ENCODE measurements at regions not wholly inside any gene's neighbourhood (a gene's known extent, or its start where the extent isn't known, plus 50 kb on each side); places are given as distances from the start of the nearest gene placed in this dataset.

GRCh38 chr4:67049446-67049845 is 495.9 kb downstream of the CENPC start:
- H3K9me3 Mint-ChIP-seq, result peaks cover 5% of the 10 kb centered on the region
- no peak overlapping the region for H3K27ac Mint-ChIP-seq
- DNase-seq (ENCODE audit: extremely low spot score, unreplicated experiment), result no peak
- no peaks in the 10 kb centered on the region for H3K27me3 Mint-ChIP-seq
- no peaks in the 10 kb centered on the region for H3K36me3 Mint-ChIP-seq
- peaks cover 9% of the 10 kb centered on the region for H3K4me1 Mint-ChIP-seq (ENCODE audit: unreplicated experiment)
- TF ChIP-seq CTCF (conservative IDR thresholded peaks at IDR 0.05), result no peak
- H3K4me3 Mint-ChIP-seq, result no peak overlapping the region

- Mint-ChIP-seq H3K36me3 (no peaks in the 10 kb centered on the region), H3K27me3 (no peaks in the 10 kb centered on the region), H3K4me3 (no peak overlapping the region), H3K27ac (no peak overlapping the region), H3K4me1 (ENCODE audit: unreplicated experiment) (peaks cover 9% of the 10 kb centered on the region), H3K9me3 (peaks cover 5% of the 10 kb centered on the region)
- no peak for TF ChIP-seq CTCF (conservative IDR thresholded peaks at IDR 0.05)
- no peak for DNase-seq (ENCODE audit: extremely low spot score, unreplicated experiment)
These were observed 496.8 kb downstream of the CENPC start for GRCh38 chr4:67048530-67048929.

- no peak overlapping the region for H3K27ac Mint-ChIP-seq
- no peaks in the 10 kb centered on the region for H3K9me3 Mint-ChIP-seq
- H3K27me3 Mint-ChIP-seq, result no peaks in the 10 kb centered on the region
- H3K36me3 Mint-ChIP-seq, result no peaks in the 10 kb centered on the region
- no peak overlapping the region for H3K4me3 Mint-ChIP-seq
- H3K4me1 Mint-ChIP-seq (ENCODE audit: unreplicated experiment), result no peaks in the 10 kb centered on the region
- TF ChIP-seq CTCF (conservative IDR thresholded peaks at IDR 0.05), result no peak
- DNase-seq (ENCODE audit: extremely low spot score, unreplicated experiment), result no peak
These were observed 505.0 kb downstream of the CENPC start for GRCh38 chr4:67040315-67040714.

- Mint-ChIP-seq H3K27ac (no peak overlapping the region), H3K4me1 (ENCODE audit: unreplicated experiment) (no peaks in the 10 kb centered on the region), H3K27me3 (no peaks in the 10 kb centered on the region), H3K9me3 (peaks cover 5% of the 10 kb centered on the region), H3K4me3 (no peak overlapping the region), H3K36me3 (no peaks in the 10 kb centered on the region)
- no peak for TF ChIP-seq CTCF (conservative IDR thresholded peaks at IDR 0.05)
- no peak for DNase-seq (ENCODE audit: extremely low spot score, unreplicated experiment)
These were observed 507.1 kb downstream of the CENPC start for GRCh38 chr4:67038228-67038566.

- Mint-ChIP-seq H3K36me3 (no peaks in the 10 kb centered on the region), H3K4me3 (no peak overlapping the region), H3K4me1 (ENCODE audit: unreplicated experiment) (no peaks in the 10 kb centered on the region), H3K9me3 (peaks cover 5% of the 10 kb centered on the region), H3K27ac (no peak overlapping the region), H3K27me3 (no peaks in the 10 kb centered on the region)
- no peak for TF ChIP-seq CTCF (conservative IDR thresholded peaks at IDR 0.05)
- DNase-seq (ENCODE audit: extremely low spot score, unreplicated experiment), result no peak
These were observed 507.6 kb downstream of the CENPC start for GRCh38 chr4:67037504-67038227.

- Mint-ChIP-seq H3K27me3 (no peaks in the 10 kb centered on the region), H3K36me3 (no peaks in the 10 kb centered on the region), H3K4me1 (ENCODE audit: unreplicated experiment) (no peaks in the 10 kb centered on the region), H3K9me3 (peaks cover 5% of the 10 kb centered on the region), H3K4me3 (no peak overlapping the region), H3K27ac (no peak overlapping the region)
- no peak for TF ChIP-seq CTCF (conservative IDR thresholded peaks at IDR 0.05)
- DNase-seq (ENCODE audit: extremely low spot score, unreplicated experiment), result no peak
These were observed 508.5 kb downstream of the CENPC start for GRCh38 chr4:67036791-67037190.
